Neural crest cell (in vitro differentiated cells): ENCODE measurements at regions not wholly inside any gene's neighbourhood (a gene's known extent, or its start where the extent isn't known, plus 50 kb on each side); places are given as distances from the start of the nearest gene placed in this dataset.

Source experiments
- DNase-seq: peaks from one replicate; pipeline ENCODE4 v3.0.0; 2021; ENCODE audit warnings: low read depth, mixed read lengths, low spot score
- H3K27ac Mint-ChIP-seq: one replicate; pipeline ENCODE4 v1.8.0; 2021; ENCODE audit warnings: mild to moderate bottlenecking, mixed read lengths; ENCODE audit not compliant: unreplicated experiment
- H3K27me3 Mint-ChIP-seq: 2 replicates; pipeline ENCODE4 v1.8.0; 2021; ENCODE audit warnings: low read depth, mild to moderate bottlenecking, mixed read lengths
- H3K36me3 Mint-ChIP-seq: 2 replicates; pipeline ENCODE4 v1.8.0; 2021; ENCODE audit warnings: low read depth, mild to moderate bottlenecking, mixed read lengths
- H3K4me1 Mint-ChIP-seq: 2 replicates; pipeline ENCODE4 v1.8.0; 2021; ENCODE audit warnings: mixed read lengths
- H3K4me3 Mint-ChIP-seq: one replicate; pipeline ENCODE4 v1.8.0; 2021; ENCODE audit warnings: mild to moderate bottlenecking, mixed read lengths
- H3K9me3 Mint-ChIP-seq: 2 replicates; pipeline ENCODE4 v1.8.0; 2021; ENCODE audit warnings: mixed read lengths
- TF ChIP-seq, protein P1 (sequence below): fragments of 200-600 bp; sonication (generic); conservative IDR thresholded peaks from 2 replicates; pipeline ENCODE4 v1.5.0; 2021; ENCODE audit warnings: antibody characterized with exemption, mild to moderate bottlenecking

DNA sequence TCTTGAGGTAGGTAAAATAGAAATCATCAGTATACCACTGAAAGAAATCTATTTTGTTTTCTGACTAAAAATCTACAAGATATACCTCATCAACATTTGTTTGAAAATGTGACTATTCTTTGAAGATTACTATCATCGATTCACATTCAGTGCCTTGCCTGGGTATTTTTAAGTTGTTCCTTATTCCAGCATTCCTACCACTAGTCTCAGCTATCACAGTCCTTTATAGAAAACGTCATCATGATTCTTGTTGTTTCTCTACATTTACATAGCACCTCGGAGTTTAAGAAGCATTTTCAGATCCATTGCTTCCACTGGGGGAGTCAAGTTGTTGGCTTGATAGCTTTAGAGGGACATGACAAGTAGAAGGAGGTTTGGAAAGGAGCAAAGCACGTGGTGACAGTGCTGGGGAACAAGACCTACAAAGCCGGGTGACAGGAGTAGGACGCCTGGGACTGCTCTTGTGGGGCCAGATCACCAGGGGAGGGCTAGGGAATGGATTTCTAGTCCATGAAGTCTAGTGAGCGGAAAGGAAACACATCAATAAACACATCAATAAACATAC, 61.5 kb downstream of the HES1 start:
- Mint-ChIP-seq H3K9me3 (no peaks in the 10 kb centered on the region), H3K27ac (no peak overlapping the region), H3K4me3 (no peak overlapping the region), H3K36me3 (no peaks in the 10 kb centered on the region), H3K27me3 (peaks cover 43% of the 10 kb centered on the region), H3K4me1 (peaks cover 27% of the 10 kb centered on the region)
- TF ChIP-seq, protein P1, sequence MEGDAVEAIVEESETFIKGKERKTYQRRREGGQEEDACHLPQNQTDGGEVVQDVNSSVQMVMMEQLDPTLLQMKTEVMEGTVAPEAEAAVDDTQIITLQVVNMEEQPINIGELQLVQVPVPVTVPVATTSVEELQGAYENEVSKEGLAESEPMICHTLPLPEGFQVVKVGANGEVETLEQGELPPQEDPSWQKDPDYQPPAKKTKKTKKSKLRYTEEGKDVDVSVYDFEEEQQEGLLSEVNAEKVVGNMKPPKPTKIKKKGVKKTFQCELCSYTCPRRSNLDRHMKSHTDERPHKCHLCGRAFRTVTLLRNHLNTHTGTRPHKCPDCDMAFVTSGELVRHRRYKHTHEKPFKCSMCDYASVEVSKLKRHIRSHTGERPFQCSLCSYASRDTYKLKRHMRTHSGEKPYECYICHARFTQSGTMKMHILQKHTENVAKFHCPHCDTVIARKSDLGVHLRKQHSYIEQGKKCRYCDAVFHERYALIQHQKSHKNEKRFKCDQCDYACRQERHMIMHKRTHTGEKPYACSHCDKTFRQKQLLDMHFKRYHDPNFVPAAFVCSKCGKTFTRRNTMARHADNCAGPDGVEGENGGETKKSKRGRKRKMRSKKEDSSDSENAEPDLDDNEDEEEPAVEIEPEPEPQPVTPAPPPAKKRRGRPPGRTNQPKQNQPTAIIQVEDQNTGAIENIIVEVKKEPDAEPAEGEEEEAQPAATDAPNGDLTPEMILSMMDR, result peak; percentile 27
- DNase-seq, result no peak

GRCh38 chr3:194197981-194198695, 62.2 kb downstream of the HES1 start:
- H3K4me1 Mint-ChIP-seq, result peaks cover 31% of the 10 kb centered on the region
- no peak overlapping the region for H3K27ac Mint-ChIP-seq
- no peaks in the 10 kb centered on the region for H3K9me3 Mint-ChIP-seq
- TF ChIP-seq, protein P1, result no peak
- DNase-seq, result no peak
- peaks cover 48% of the 10 kb centered on the region for H3K27me3 Mint-ChIP-seq
- H3K4me3 Mint-ChIP-seq, result no peak overlapping the region
- no peaks in the 10 kb centered on the region for H3K36me3 Mint-ChIP-seq

DNA sequence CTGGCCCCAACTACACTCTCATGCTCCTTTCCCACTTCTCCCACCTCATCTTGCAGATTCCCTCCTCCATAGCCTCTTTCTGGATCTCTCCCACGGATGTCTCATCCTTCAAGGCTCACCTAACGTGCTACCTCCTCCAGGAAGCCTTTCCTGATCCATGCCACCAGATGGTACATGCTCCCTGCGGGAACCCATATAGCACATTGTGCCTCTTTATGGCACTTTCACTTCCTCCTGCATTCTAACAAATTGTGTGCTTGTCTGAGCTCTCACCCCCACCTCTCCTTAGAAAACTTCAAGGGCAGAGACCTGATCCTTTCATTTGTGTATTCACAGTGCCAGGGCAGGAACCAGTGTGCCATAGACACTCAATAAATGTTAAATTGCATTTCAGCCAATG, 63.0 kb downstream of the HES1 start:
- Mint-ChIP-seq H3K27ac (no peak overlapping the region), H3K27me3 (peaks cover 54% of the 10 kb centered on the region), H3K4me1 (peaks cover 30% of the 10 kb centered on the region), H3K9me3 (no peaks in the 10 kb centered on the region), H3K36me3 (no peaks in the 10 kb centered on the region), H3K4me3 (no peak overlapping the region)
- DNase-seq, result no peak
- TF ChIP-seq, protein P1, result no peak

- Mint-ChIP-seq H3K4me3 (no peak overlapping the region), H3K27ac (no peak overlapping the region), H3K4me1 (peaks cover 34% of the 10 kb centered on the region), H3K9me3 (no peaks in the 10 kb centered on the region), H3K36me3 (no peaks in the 10 kb centered on the region), H3K27me3 (peaks cover 52% of the 10 kb centered on the region)
- TF ChIP-seq, protein P1, result no peak
- no peak for DNase-seq
Measured at GRCh38 chr3:194200422-194201081, 64.6 kb downstream of the HES1 start.

- Mint-ChIP-seq H3K4me1 (peaks cover 47% of the 10 kb centered on the region), H3K36me3 (no peaks in the 10 kb centered on the region), H3K27ac (peak overlapping the region; percentile 9), H3K9me3 (no peaks in the 10 kb centered on the region), H3K4me3 (peak overlapping the region; percentile 4), H3K27me3 (peaks cover 54% of the 10 kb centered on the region)
- TF ChIP-seq, protein P1, result no peak
- no peak for DNase-seq
Measured at GRCh38 chr3:194201953-194202666, 66.2 kb downstream of the HES1 start.
